ENCODE measurements at regions not wholly inside any gene's neighbourhood (a gene's known extent, or its start where the extent isn't known, plus 50 kb on each side); places are given as distances from the start of the nearest gene placed in this dataset.
A peak's percentile ranks its signal among the peaks of the same experiment; 100 is the strongest.

DNA sequence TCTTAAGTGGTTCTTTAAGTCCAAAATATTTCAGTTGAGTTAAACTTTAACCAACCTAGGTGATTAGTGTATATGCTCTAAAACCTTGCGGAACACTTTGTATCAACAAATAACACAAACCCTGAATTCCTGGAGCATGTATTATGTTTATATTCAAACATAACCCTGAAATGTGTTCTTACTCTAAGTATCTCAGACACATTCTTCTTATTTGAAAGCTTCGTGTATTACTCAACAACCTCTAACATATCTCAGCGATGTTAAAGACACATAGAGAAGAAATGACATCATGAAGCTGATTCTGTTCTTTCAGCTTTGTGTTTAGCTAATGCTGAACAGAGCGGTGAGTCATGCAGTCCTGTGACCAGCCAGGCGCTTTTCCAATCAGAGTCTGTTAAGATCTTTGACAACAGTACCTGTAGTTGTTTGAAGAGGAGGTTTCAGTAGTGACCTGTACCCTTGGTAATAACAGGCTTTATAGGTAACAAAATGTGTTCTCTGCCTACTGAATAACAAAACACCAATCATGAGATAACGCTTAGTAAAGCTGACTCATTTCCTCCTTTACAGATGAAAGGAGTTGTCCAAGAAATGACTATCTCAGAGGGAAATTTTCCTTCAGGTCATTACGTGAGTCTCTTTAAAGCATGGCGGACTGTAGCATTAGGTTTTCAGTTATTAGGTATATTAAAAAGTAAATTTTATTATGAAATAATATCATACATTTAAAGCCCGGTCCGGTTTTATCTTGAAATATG lies 67.3 kb upstream of the KLF6 start:
- TF ChIP-seq, protein P1, sequence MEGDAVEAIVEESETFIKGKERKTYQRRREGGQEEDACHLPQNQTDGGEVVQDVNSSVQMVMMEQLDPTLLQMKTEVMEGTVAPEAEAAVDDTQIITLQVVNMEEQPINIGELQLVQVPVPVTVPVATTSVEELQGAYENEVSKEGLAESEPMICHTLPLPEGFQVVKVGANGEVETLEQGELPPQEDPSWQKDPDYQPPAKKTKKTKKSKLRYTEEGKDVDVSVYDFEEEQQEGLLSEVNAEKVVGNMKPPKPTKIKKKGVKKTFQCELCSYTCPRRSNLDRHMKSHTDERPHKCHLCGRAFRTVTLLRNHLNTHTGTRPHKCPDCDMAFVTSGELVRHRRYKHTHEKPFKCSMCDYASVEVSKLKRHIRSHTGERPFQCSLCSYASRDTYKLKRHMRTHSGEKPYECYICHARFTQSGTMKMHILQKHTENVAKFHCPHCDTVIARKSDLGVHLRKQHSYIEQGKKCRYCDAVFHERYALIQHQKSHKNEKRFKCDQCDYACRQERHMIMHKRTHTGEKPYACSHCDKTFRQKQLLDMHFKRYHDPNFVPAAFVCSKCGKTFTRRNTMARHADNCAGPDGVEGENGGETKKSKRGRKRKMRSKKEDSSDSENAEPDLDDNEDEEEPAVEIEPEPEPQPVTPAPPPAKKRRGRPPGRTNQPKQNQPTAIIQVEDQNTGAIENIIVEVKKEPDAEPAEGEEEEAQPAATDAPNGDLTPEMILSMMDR (IDR thresholded peaks at IDR 0.05), result no peak
- TF ChIP-seq POLR2A (IDR thresholded peaks at IDR 0.05), result peak in 1 of 2 donors; percentile 13
- TF ChIP-seq EP300 (IDR thresholded peaks at IDR 0.05), result peak; percentile 12 to 90 (median 60)
- peak; percentile 71 to 94 (median 75) for TF ChIP-seq POLR2AphosphoS5 (IDR thresholded peaks at IDR 0.05)

All from sigmoid colon (tissue), 4 donors.